ENCODE measurements at regions not wholly inside any gene's neighbourhood (a gene's known extent, or its start where the extent isn't known, plus 50 kb on each side); places are given as distances from the start of the nearest gene placed in this dataset.

DNA sequence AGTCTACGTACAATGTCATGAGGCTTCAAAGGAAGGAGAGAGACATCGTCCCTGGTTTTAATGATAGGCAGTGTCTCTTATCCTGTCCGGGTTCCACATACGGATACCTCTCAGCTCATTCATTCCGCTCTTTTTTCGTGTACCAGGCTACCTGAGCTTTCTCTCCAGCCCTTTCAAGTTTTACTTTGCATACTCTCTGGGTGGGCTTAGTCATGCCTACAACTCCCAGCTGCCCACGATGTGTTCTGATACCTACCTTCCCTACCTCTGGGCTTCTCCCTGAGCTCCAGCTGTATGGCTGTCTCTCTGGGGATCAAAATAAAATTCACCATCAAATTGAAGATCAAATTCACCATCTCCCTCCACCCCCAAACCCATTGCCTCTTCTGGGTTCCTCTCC is 354.0 kb upstream of the EEF2KMT start:
- Mint-ChIP-seq H3K9me3 (ENCODE audit: low read depth) (peaks cover 7% of the 10 kb centered on the region), H3K4me3 (ENCODE audit: unreplicated experiment) (no peak overlapping the region), H3K27ac (ENCODE audit: unreplicated experiment) (no peak overlapping the region), H3K36me3 (ENCODE audit: low read depth) (no peaks in the 10 kb centered on the region), H3K4me1 (ENCODE audit: low read depth) (no peaks in the 10 kb centered on the region), H3K27me3 (ENCODE audit: low read depth) (no peaks in the 10 kb centered on the region)
- TF ChIP-seq, protein P1, sequence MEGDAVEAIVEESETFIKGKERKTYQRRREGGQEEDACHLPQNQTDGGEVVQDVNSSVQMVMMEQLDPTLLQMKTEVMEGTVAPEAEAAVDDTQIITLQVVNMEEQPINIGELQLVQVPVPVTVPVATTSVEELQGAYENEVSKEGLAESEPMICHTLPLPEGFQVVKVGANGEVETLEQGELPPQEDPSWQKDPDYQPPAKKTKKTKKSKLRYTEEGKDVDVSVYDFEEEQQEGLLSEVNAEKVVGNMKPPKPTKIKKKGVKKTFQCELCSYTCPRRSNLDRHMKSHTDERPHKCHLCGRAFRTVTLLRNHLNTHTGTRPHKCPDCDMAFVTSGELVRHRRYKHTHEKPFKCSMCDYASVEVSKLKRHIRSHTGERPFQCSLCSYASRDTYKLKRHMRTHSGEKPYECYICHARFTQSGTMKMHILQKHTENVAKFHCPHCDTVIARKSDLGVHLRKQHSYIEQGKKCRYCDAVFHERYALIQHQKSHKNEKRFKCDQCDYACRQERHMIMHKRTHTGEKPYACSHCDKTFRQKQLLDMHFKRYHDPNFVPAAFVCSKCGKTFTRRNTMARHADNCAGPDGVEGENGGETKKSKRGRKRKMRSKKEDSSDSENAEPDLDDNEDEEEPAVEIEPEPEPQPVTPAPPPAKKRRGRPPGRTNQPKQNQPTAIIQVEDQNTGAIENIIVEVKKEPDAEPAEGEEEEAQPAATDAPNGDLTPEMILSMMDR (IDR thresholded peaks at IDR 0.05), result no peak
- no peak for DNase-seq (ENCODE audit: low spot score)

DNA sequence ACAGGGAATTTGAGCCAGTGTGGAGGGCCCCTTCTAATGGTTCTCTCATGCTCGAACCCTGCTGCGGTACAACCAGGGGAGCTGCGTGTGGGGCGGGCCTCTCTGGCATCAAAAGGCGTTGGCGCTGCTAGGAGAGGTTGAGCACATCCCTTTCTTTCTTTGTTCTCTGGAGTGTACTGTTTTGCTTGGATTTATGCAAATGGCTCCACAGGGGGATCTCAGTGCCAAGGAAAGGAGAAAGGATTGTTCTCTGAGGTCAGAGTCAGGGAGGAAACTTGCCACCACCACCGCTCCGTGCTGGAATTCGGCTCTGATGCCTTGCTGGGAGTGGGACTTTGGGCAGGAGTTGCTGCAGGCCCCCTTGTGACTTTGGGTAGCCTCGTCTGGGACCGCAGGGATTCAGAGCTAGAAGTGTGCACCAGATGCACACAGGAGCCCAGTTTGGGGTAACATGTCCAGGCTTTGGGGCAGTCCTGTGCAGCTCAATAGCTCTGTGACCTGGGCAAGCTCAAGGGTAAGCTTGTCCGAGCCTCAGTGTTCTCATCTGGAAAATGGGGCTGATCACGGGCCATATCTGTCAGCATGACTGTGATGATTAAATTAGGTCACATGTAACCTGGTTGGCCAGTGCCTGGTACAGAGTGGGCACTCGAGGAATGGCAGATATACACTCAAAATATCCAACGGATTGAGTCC is 353.0 kb upstream of the EEF2KMT start:
- TF ChIP-seq, protein P1 (IDR thresholded peaks at IDR 0.05), result no peak
- no peak overlapping the region for H3K4me3 Mint-ChIP-seq (ENCODE audit: unreplicated experiment)
- no peak overlapping the region for H3K27ac Mint-ChIP-seq (ENCODE audit: unreplicated experiment)
- H3K9me3 Mint-ChIP-seq (ENCODE audit: low read depth), result peaks cover 3% of the 10 kb centered on the region
- no peak for DNase-seq (ENCODE audit: low spot score)
- H3K27me3 Mint-ChIP-seq (ENCODE audit: low read depth), result no peaks in the 10 kb centered on the region
- H3K4me1 Mint-ChIP-seq (ENCODE audit: low read depth), result no peaks in the 10 kb centered on the region
- no peaks in the 10 kb centered on the region for H3K36me3 Mint-ChIP-seq (ENCODE audit: low read depth)

- Mint-ChIP-seq H3K27me3 (ENCODE audit: low read depth) (no peaks in the 10 kb centered on the region), H3K9me3 (ENCODE audit: low read depth) (peaks cover 1% of the 10 kb centered on the region), H3K4me1 (ENCODE audit: low read depth) (no peaks in the 10 kb centered on the region), H3K36me3 (ENCODE audit: low read depth) (no peaks in the 10 kb centered on the region), H3K4me3 (ENCODE audit: unreplicated experiment) (no peak overlapping the region), H3K27ac (ENCODE audit: unreplicated experiment) (no peak overlapping the region)
- TF ChIP-seq, protein P1 (IDR thresholded peaks at IDR 0.05), result no peak
- DNase-seq (ENCODE audit: low spot score), result no peak
Measured at GRCh38 chr16:5449901-5450300, 352.3 kb upstream of the EEF2KMT start.

DNA sequence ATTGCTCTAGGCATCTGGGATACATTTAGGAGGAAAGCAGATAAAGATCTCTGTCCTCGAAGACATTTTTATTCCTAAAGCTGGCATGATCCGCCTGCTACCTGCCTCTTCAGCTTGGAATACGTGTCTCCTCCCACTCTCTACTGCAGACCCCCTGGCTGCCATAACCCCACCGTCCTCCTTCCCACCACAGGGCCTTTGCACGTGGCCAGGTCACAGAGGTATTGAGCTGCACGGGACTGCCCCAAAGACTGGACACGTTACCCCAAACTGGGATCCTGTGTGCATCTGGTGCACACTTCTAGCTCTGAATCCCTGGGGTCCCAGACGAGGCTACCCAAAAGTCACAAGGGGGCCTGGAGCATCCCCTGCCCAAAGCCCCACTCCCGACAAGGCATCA is 351.2 kb upstream of the EEF2KMT start:
- no peaks in the 10 kb centered on the region for H3K27me3 Mint-ChIP-seq (ENCODE audit: low read depth)
- no peak overlapping the region for H3K4me3 Mint-ChIP-seq (ENCODE audit: unreplicated experiment)
- H3K27ac Mint-ChIP-seq (ENCODE audit: unreplicated experiment), result no peak overlapping the region
- H3K9me3 Mint-ChIP-seq (ENCODE audit: low read depth), result no peaks in the 10 kb centered on the region
- H3K36me3 Mint-ChIP-seq (ENCODE audit: low read depth), result no peaks in the 10 kb centered on the region
- H3K4me1 Mint-ChIP-seq (ENCODE audit: low read depth), result no peaks in the 10 kb centered on the region
- DNase-seq (ENCODE audit: low spot score), result no peak
- TF ChIP-seq, protein P1 (IDR thresholded peaks at IDR 0.05), result no peak

GRCh38 chr16:5447734-5448133 is 350.1 kb upstream of the EEF2KMT start:
- TF ChIP-seq, protein P1 (IDR thresholded peaks at IDR 0.05), result no peak
- Mint-ChIP-seq H3K27me3 (ENCODE audit: low read depth) (no peaks in the 10 kb centered on the region), H3K4me3 (ENCODE audit: unreplicated experiment) (no peak overlapping the region), H3K4me1 (ENCODE audit: low read depth) (no peaks in the 10 kb centered on the region), H3K27ac (ENCODE audit: unreplicated experiment) (no peak overlapping the region), H3K36me3 (ENCODE audit: low read depth) (no peaks in the 10 kb centered on the region), H3K9me3 (ENCODE audit: low read depth) (peaks cover 2% of the 10 kb centered on the region)
- DNase-seq (ENCODE audit: low spot score), result no peak

Data from chondrocyte (in vitro differentiated cells).